Right cardiac atrium (tissue), 5 donors: ENCODE measurements at regions not wholly inside any gene's neighbourhood (a gene's known extent, or its start where the extent isn't known, plus 50 kb on each side); places are given as distances from the start of the nearest gene placed in this dataset.

Experiments used
- ATAC-seq, 2 donors: fragments of 200-7000 bp; cut with Tn5 transposase; one replicate each; pipeline versions ENCODE4 v1.8.0 to v1.9.1; 2020; ENCODE audit warnings: moderate library complexity in 2 of 2, mild to moderate bottlenecking in 1 of 2
- DNase-seq, 3 donors: peaks; one replicate each; pipeline ENCODE4 v3.0.0-alpha.2; 2020
- H3K27ac ChIP-seq: one replicate; pipeline ENCODE4 v1.5.1; 2013; ENCODE audit warnings: mild to moderate bottlenecking, low read length, control low read depth, moderate library complexity
- H3K27me3 ChIP-seq: one replicate; pipeline ENCODE4 v1.6.1; 2013; ENCODE audit not compliant: control insufficient read depth, insufficient read depth
- H3K4me1 ChIP-seq: one replicate; pipeline ENCODE4 v1.6.1; 2013; ENCODE audit warnings: low read length; ENCODE audit not compliant: control insufficient read depth, insufficient read depth
- H3K4me3 ChIP-seq: one replicate; pipeline ENCODE4 v1.5.1; 2013; ENCODE audit warnings: low read length, control low read depth
- H3K9me3 ChIP-seq: one replicate; pipeline ENCODE4 v1.6.1; 2013; ENCODE audit warnings: low read length; ENCODE audit not compliant: control insufficient read depth
- WGBS: extraction: QIAGEN DNeasy Blood & Tissue Kit; methylation state at CpG from one replicate; pipeline ENCODE4 v1.1.7; 2013; 5-methylcytosine and 5-hydroxymethylcytosine counted together
- intact Hi-C, 4 donors: fragments of 100-400 bp; cut with DNase I; formaldehyde crosslinking; loops; one replicate each; pipeline versions ENCODE4 v1.11.0 to v1.14.0; 2022 to 2023
- donor health status: healthy with polysubstance abuse.
- donor health status: DM: no; HTN: yes; CAD: no.
- donor health status: DM: no; HTN: no; CAD: no.
- donor health status: DM: no; HTN: yes; CAD: no; lungs with severe emphysema.
- donor health status: DM: yes; HTN: yes; CAD: no.

- no peak for DNase-seq
- intact Hi-C loops = no loop called here
- H3K4me1 ChIP-seq = peaks cover 3% of the 10 kb centered on the region
- ATAC-seq = no peak
- no peak overlapping the region for H3K4me3 ChIP-seq
- 63% methylated on average over 3 of the region's 3 CpGs for WGBS
- H3K9me3 ChIP-seq = no peaks in the 10 kb centered on the region
- no peak overlapping the region for H3K27ac ChIP-seq
- H3K27me3 ChIP-seq = no peaks in the 10 kb centered on the region
Measured at GRCh38 chr9:13963005-13963653, 350.8 kb downstream of the NFIB start.

- H3K27me3 ChIP-seq = no peaks in the 10 kb centered on the region
- DNase-seq (peak; percentile 19 to 79 (median 75)), ATAC-seq (peak; percentile 80 to 86)
- H3K9me3 ChIP-seq = no peaks in the 10 kb centered on the region
- intact Hi-C loops = no loop called here
- no peak overlapping the region for H3K27ac ChIP-seq
- no peak overlapping the region for H3K4me3 ChIP-seq
- peaks cover 3% of the 10 kb centered on the region for H3K4me1 ChIP-seq
- 48% methylated on average over 6 of the region's 6 CpGs for WGBS
Measured at GRCh38 chr9:13962006-13962405, 351.9 kb downstream of the NFIB start.

DNA sequence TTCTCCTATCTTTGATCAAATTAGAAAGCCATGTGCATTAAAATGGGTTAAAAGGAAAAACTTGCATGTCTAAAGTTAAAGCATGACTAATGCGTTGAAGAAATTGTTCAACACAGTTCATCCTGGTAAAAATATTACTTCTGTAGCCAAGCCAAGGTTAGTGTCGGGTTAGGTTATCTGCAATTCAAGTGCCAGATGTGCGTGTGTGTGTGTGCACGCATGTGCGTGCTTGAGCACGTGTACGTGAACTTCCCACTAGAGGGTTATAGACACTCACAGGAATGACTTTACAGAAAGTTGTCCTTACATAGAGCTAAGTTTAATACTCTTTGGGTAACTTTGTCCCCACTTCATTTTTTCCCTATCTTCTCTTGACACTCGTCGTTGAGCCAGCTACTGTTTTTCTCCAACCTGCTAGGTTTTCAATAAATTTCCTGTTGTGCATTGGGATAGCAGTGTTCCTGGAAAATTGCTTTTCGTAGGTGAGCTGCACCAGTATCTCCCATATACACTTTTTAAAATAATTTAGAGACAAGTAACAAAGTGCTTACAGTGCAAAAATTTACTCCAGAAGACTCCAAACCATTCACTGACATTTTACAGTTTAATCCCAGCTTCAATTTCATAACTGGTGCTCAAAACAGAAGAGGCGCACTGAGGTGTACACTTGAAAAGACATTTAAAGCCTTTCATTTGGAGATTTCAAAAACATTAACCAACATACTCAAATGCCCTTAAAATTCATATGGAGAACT, 353.8 kb downstream of the NFIB start:
- Histone ChIP-seq H3K27ac (no peak overlapping the region), H3K4me3 (no peak overlapping the region), H3K4me1 (peaks cover 3% of the 10 kb centered on the region), H3K27me3 (no peaks in the 10 kb centered on the region), H3K9me3 (no peaks in the 10 kb centered on the region)
- 48% methylated on average over 11 of the region's 11 CpGs for WGBS
- ATAC-seq = peak; percentile 32 to 71
- intact Hi-C loops = no loop called here
- peak in 2 of 3 donors; percentile 40 to 66 for DNase-seq

GRCh38 chr9:13958672-13959071, 355.3 kb downstream of the NFIB start:
- intact Hi-C loops = no loop called here
- no peaks in the 10 kb centered on the region for H3K9me3 ChIP-seq
- no peak overlapping the region for H3K27ac ChIP-seq
- DNase-seq (no peak), ATAC-seq (no peak)
- H3K27me3 ChIP-seq = no peaks in the 10 kb centered on the region
- peaks cover 3% of the 10 kb centered on the region for H3K4me1 ChIP-seq
- no peak overlapping the region for H3K4me3 ChIP-seq
- WGBS = 93% methylated on average over 1 of the region's 1 CpG

GRCh38 chr9:13957089-13957488, 356.9 kb downstream of the NFIB start:
- Histone ChIP-seq H3K4me3 (no peak overlapping the region), H3K4me1 (peaks cover 1% of the 10 kb centered on the region), H3K9me3 (no peaks in the 10 kb centered on the region), H3K27ac (no peak overlapping the region), H3K27me3 (no peaks in the 10 kb centered on the region)
- ATAC-seq (no peak), DNase-seq (no peak)
- WGBS = 34% methylated on average over 2 of the region's 2 CpGs
- intact Hi-C loops = no loop called here

- 79% methylated on average over 4 of the region's 4 CpGs for WGBS
- intact Hi-C loops = no loop called here
- no peak overlapping the region for H3K4me3 ChIP-seq
- H3K27me3 ChIP-seq = no peaks in the 10 kb centered on the region
- no peak overlapping the region for H3K27ac ChIP-seq
- H3K4me1 ChIP-seq = peaks cover 1% of the 10 kb centered on the region
- H3K9me3 ChIP-seq = no peaks in the 10 kb centered on the region
- ATAC-seq = no peak
- no peak for DNase-seq
Measured at GRCh38 chr9:13956107-13956506, 357.8 kb downstream of the NFIB start.

DNA sequence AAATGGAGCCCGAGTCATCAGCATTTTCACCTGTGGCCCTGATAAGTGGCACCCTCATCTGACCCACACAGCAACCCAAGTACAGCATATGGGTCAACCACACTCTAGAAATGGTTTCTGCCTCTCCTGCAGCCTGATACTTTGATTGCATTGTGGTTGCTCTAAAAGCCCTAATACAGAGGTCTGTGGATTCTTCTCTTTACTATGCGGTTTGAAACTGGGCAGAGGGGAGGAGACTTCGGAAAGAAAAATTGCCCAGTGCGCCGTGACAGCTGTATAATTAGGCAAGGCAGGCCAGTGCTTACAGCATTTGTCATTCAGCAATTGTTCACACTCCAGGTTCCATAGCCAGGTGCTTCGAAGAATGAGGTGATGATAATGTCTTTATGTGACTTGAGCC, 361.0 kb downstream of the NFIB start:
- WGBS = 95% methylated on average over 6 of the region's 6 CpGs
- Histone ChIP-seq H3K4me3 (no peak overlapping the region), H3K27me3 (no peaks in the 10 kb centered on the region), H3K4me1 (peaks cover under 1% of the 10 kb centered on the region), H3K9me3 (no peaks in the 10 kb centered on the region), H3K27ac (no peak overlapping the region)
- no peak for ATAC-seq
- DNase-seq = no peak
- intact Hi-C loops = no loop called here

DNA sequence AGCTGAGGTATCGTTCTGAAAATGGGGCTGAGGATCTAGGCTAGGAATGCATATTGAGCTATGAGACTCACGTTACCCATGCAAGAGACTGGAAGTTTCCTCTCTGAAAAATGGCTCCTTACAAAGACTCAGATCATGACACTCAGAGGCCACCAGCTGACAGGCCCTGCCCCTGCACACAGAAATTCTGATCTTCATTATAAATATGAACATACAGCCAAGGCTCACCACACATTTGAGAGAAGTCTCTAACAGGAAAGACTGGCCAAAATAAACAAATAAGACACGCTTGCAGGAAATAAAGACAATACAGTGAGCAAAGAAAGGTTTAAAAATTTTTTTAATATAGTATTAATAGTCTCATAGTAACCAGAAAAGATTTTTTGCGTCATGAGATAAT, 365.9 kb downstream of the NFIB start:
- Histone ChIP-seq H3K4me1 (peaks cover 2% of the 10 kb centered on the region), H3K9me3 (no peaks in the 10 kb centered on the region), H3K27me3 (no peaks in the 10 kb centered on the region), H3K27ac (peak overlapping the region; percentile 58), H3K4me3 (no peak overlapping the region)
- ATAC-seq (no peak), DNase-seq (no peak)
- intact Hi-C loops = no loop called here
- 60% methylated on average over 4 of the region's 4 CpGs for WGBS

DNA sequence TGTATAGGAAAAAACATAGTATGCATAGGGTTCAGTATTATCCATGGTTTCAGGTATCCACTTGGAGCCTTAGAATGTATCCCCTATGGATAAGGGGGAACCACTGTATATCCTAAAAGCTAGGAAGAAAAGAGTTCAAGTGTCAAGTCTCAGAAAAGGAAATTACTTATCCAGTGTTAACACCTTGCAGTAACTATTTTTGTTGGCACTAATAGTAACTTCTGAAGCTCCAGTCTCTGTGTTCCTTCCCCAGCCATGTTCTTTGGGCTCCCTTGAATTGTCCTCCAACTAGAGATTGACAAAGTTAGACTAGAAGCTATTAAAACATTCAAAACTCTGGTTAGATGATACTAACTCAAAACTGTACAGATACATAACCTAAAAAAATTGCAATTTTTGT, 370.8 kb downstream of the NFIB start:
- H3K27ac ChIP-seq = no peak overlapping the region
- ATAC-seq = peak in 1 of 2 donors; percentile 68
- H3K27me3 ChIP-seq = no peaks in the 10 kb centered on the region
- H3K9me3 ChIP-seq = no peaks in the 10 kb centered on the region
- no peak for DNase-seq
- H3K4me3 ChIP-seq = no peak overlapping the region
- intact Hi-C loops = no loop called here
- peaks cover 5% of the 10 kb centered on the region for H3K4me1 ChIP-seq

DNA sequence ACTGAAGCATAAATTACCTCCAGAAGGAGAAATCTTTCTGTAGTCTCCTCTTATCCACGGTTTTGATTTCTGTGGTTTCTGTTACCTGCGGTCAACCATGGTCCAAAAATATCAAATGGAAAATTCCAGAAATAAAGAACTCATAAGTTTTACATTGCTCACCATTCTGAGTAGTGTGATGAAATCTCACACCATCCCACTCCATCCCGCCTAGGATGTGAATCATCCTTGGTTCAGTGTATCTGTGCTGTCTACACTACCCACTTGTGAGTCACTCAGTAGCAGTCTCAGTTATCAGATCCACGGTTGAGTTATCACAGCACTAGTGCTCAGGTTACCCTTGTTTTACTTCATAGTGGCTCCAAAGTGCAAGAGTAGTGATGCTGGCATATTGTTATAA, 371.2 kb downstream of the NFIB start:
- intact Hi-C loops = no loop called here
- H3K4me1 ChIP-seq = peaks cover 3% of the 10 kb centered on the region
- H3K4me3 ChIP-seq = no peak overlapping the region
- DNase-seq (no peak), ATAC-seq (peak in 1 of 2 donors; percentile 86)
- no peaks in the 10 kb centered on the region for H3K9me3 ChIP-seq
- H3K27ac ChIP-seq = no peak overlapping the region
- WGBS = 78% methylated on average over 4 of the region's 4 CpGs
- H3K27me3 ChIP-seq = no peaks in the 10 kb centered on the region

GRCh38 chr9:13942201-13942600, 371.7 kb downstream of the NFIB start:
- ATAC-seq (no peak), DNase-seq (no peak)
- WGBS = 79% methylated on average over 6 of the region's 6 CpGs
- H3K4me3 ChIP-seq = no peak overlapping the region
- H3K9me3 ChIP-seq = no peaks in the 10 kb centered on the region
- peaks cover 3% of the 10 kb centered on the region for H3K4me1 ChIP-seq
- H3K27me3 ChIP-seq = no peaks in the 10 kb centered on the region
- H3K27ac ChIP-seq = no peak overlapping the region
- intact Hi-C loops = no loop called here
